Skin of body (tissue), 1 donor: ENCODE measurements at regions not wholly inside any gene's neighbourhood (a gene's known extent, or its start where the extent isn't known, plus 50 kb on each side); places are given as distances from the start of the nearest gene placed in this dataset.

Source experiments
- DNase-seq: peaks from one replicate; lab custom pipeline; 2025; lab: John Stamatoyannopoulos, UW

- DNase-seq, result no peak
These were observed 310.7 kb upstream of the SLC14A2 start for GRCh38 chr18:45304558-45304957.

- no peak for DNase-seq
These were observed 302.6 kb upstream of the SLC14A2 start for GRCh38 chr18:45312555-45313126.

GRCh38 chr18:45316127-45316526 is 299.1 kb upstream of the SLC14A2 start:
- no peak for DNase-seq

GRCh38 chr18:45317948-45318640 is 297.2 kb upstream of the SLC14A2 start:
- no peak for DNase-seq

GRCh38 chr18:45320724-45321123 is 294.6 kb upstream of the SLC14A2 start:
- no peak for DNase-seq

- DNase-seq, result no peak
These were observed 293.8 kb upstream of the SLC14A2 start for GRCh38 chr18:45321520-45321919.

- DNase-seq, result no peak
These were observed 292.9 kb upstream of the SLC14A2 start for GRCh38 chr18:45322343-45322742.

- no peak for DNase-seq
These were observed 291.2 kb upstream of the SLC14A2 start for GRCh38 chr18:45324101-45324494.

GRCh38 chr18:45324495-45325113 is 290.7 kb upstream of the SLC14A2 start:
- DNase-seq, result peak; percentile 5

GRCh38 chr18:45325778-45326177 is 289.5 kb upstream of the SLC14A2 start:
- DNase-seq, result no peak

GRCh38 chr18:45326505-45326904 is 288.8 kb upstream of the SLC14A2 start:
- DNase-seq, result no peak

GRCh38 chr18:45328296-45328695 is 287.0 kb upstream of the SLC14A2 start:
- no peak for DNase-seq

- peak; percentile 68 for DNase-seq
These were observed 286.5 kb upstream of the SLC14A2 start for GRCh38 chr18:45328811-45329210.

- DNase-seq, result no peak
These were observed 286.0 kb upstream of the SLC14A2 start for GRCh38 chr18:45329316-45329715.

GRCh38 chr18:45330170-45330594 is 285.1 kb upstream of the SLC14A2 start:
- DNase-seq, result no peak

GRCh38 chr18:45332871-45333270 is 282.4 kb upstream of the SLC14A2 start:
- peak; percentile 58 for DNase-seq

- DNase-seq, result no peak
These were observed 281.1 kb upstream of the SLC14A2 start for GRCh38 chr18:45334191-45334590.

- DNase-seq, result no peak
These were observed 279.8 kb upstream of the SLC14A2 start for GRCh38 chr18:45335282-45336043.

- peak; percentile 3 for DNase-seq
These were observed 278.8 kb upstream of the SLC14A2 start for GRCh38 chr18:45336448-45336847.

- DNase-seq, result no peak
These were observed 277.8 kb upstream of the SLC14A2 start for GRCh38 chr18:45337477-45337876.

GRCh38 chr18:45339810-45340550 is 275.3 kb upstream of the SLC14A2 start:
- DNase-seq, result no peak
